C4-2B (cell line): ENCODE measurements at regions not wholly inside any gene's neighbourhood (a gene's known extent, or its start where the extent isn't known, plus 50 kb on each side); places are given as distances from the start of the nearest gene placed in this dataset.

ENCODE experiments used
- CTCF ChIP-seq: fragments of 450-650 bp; conservative IDR thresholded peaks from 2 replicates; pipeline ENCODE4 v1.5.1; 2017; ENCODE audit warnings: mild to moderate bottlenecking
- ZFX ChIP-seq: fragments of 450-650 bp; IDR thresholded peaks from 2 replicates; pipeline ENCODE4 v1.6.1; 2017

GRCh38 chr5:63516006-63516405 lies 446.2 kb downstream of the HTR1A start:
- TF ChIP-seq CTCF (no peak), ZFX (no peak)
